ENCODE measurements at regions not wholly inside any gene's neighbourhood (a gene's known extent, or its start where the extent isn't known, plus 50 kb on each side); places are given as distances from the start of the nearest gene placed in this dataset.
A peak's percentile ranks its signal among the peaks of the same experiment; 100 is the strongest.

- TF ChIP-seq EZH2 (optimal IDR thresholded peaks at IDR 0.05; ENCODE audit: low read depth, low read length) (no peak), CTCF (IDR thresholded peaks at IDR 0.05; ENCODE audit: low read length) (no peak), EZH2phosphoT487 (IDR thresholded peaks at IDR 0.05; ENCODE audit: low read length) (no peak)
- Histone ChIP-seq H3K9me3 (replicated peaks; ENCODE audit: insufficient read depth, low read length) (no peaks in the 10 kb centered on the region), H3K27me3 (replicated peaks; ENCODE audit: insufficient read depth, low read length) (no peaks in the 10 kb centered on the region), H3K36me3 (replicated peaks; ENCODE audit: insufficient read depth, low read length) (no peaks in the 10 kb centered on the region), H3K27ac (ENCODE audit: low read length) (no peak overlapping the region), H3K4me1 (ENCODE audit: low read length) (no peaks in the 10 kb centered on the region), H3K4me2 (ENCODE audit: low read depth, low read length) (no peak overlapping the region), H4K20me1 (ENCODE audit: insufficient read depth, low read length) (no peaks in the 10 kb centered on the region), H3K9ac (ENCODE audit: low read length) (no peak overlapping the region), H3K4me3 (ENCODE audit: low read length) (no peak overlapping the region), H2AFZ (ENCODE audit: low read length) (no peak overlapping the region), H3F3A (ENCODE audit: insufficient read depth, low read length) (no peaks in the 10 kb centered on the region), H3K79me2 (ENCODE audit: low read length) (no peaks in the 10 kb centered on the region), H3K9me2 (replicated peaks; ENCODE audit: insufficient read depth, low read length) (no peaks in the 10 kb centered on the region)
- DNase-seq: no peak
Observed at GRCh38 chr1:208544053-208544452, 299.9 kb upstream of the PLXNA2 start.

GRCh38 chr1:208544794-208545193 lies 300.6 kb upstream of the PLXNA2 start:
- Histone ChIP-seq H3K27me3 (replicated peaks; ENCODE audit: insufficient read depth, low read length) (no peaks in the 10 kb centered on the region), H3K79me2 (ENCODE audit: low read length) (no peaks in the 10 kb centered on the region), H4K20me1 (ENCODE audit: insufficient read depth, low read length) (no peaks in the 10 kb centered on the region), H3K4me2 (ENCODE audit: low read depth, low read length) (no peak overlapping the region), H3K4me3 (ENCODE audit: low read length) (no peak overlapping the region), H3K36me3 (replicated peaks; ENCODE audit: insufficient read depth, low read length) (no peaks in the 10 kb centered on the region), H3K9ac (ENCODE audit: low read length) (no peak overlapping the region), H3K27ac (ENCODE audit: low read length) (no peak overlapping the region), H3F3A (ENCODE audit: insufficient read depth, low read length) (no peaks in the 10 kb centered on the region), H2AFZ (ENCODE audit: low read length) (no peak overlapping the region), H3K4me1 (ENCODE audit: low read length) (no peaks in the 10 kb centered on the region), H3K9me2 (replicated peaks; ENCODE audit: insufficient read depth, low read length) (no peaks in the 10 kb centered on the region), H3K9me3 (replicated peaks; ENCODE audit: insufficient read depth, low read length) (no peaks in the 10 kb centered on the region)
- no peak for DNase-seq
- no peak for TF ChIP-seq EZH2 (optimal IDR thresholded peaks at IDR 0.05; ENCODE audit: low read depth, low read length)
- no peak for TF ChIP-seq EZH2phosphoT487 (IDR thresholded peaks at IDR 0.05; ENCODE audit: low read length)
- TF ChIP-seq CTCF (IDR thresholded peaks at IDR 0.05; ENCODE audit: low read length): no peak

- H3K36me3 ChIP-seq (replicated peaks; ENCODE audit: insufficient read depth, low read length): no peaks in the 10 kb centered on the region
- no peak overlapping the region for H2AFZ ChIP-seq (ENCODE audit: low read length)
Observed at GRCh38 chr1:208551024-208551423, 306.8 kb upstream of the PLXNA2 start.

GRCh38 chr1:208551633-208552320 lies 307.6 kb upstream of the PLXNA2 start:
- no peaks in the 10 kb centered on the region for H3F3A ChIP-seq (ENCODE audit: insufficient read depth, low read length)
- H3K27ac ChIP-seq (ENCODE audit: low read length): no peak overlapping the region
- H3K9me2 ChIP-seq (replicated peaks; ENCODE audit: insufficient read depth, low read length): no peaks in the 10 kb centered on the region
- H3K27me3 ChIP-seq (replicated peaks; ENCODE audit: insufficient read depth, low read length): no peaks in the 10 kb centered on the region
- H3K9ac ChIP-seq (ENCODE audit: low read length): no peak overlapping the region
- H4K20me1 ChIP-seq (ENCODE audit: insufficient read depth, low read length): no peaks in the 10 kb centered on the region
- TF ChIP-seq CTCF (IDR thresholded peaks at IDR 0.05; ENCODE audit: low read length) (no peak), EZH2phosphoT487 (IDR thresholded peaks at IDR 0.05; ENCODE audit: low read length) (no peak)
- no peaks in the 10 kb centered on the region for H3K9me3 ChIP-seq (replicated peaks; ENCODE audit: insufficient read depth, low read length)
- H3K79me2 ChIP-seq (ENCODE audit: low read length): no peaks in the 10 kb centered on the region
- H3K36me3 ChIP-seq (replicated peaks; ENCODE audit: insufficient read depth, low read length): no peaks in the 10 kb centered on the region
- DNase-seq: no peak
- no peaks in the 10 kb centered on the region for H3K4me1 ChIP-seq (ENCODE audit: low read length)
- no peak overlapping the region for H3K4me2 ChIP-seq (ENCODE audit: low read depth, low read length)
- no peak overlapping the region for H3K4me3 ChIP-seq (ENCODE audit: low read length)
- H2AFZ ChIP-seq (ENCODE audit: low read length): 0 out of 2 replicates have a peak overlapping the region, but pooled peaks have one; percentile 3

More at GRCh38 chr1:208551024-208551423, 306.8 kb upstream of the PLXNA2 start:
- no peaks in the 10 kb centered on the region for H3K79me2 ChIP-seq (ENCODE audit: low read length)
- no peak overlapping the region for H3K9ac ChIP-seq (ENCODE audit: low read length)
- DNase-seq: no peak
- no peaks in the 10 kb centered on the region for H3F3A ChIP-seq (ENCODE audit: insufficient read depth, low read length)
- no peaks in the 10 kb centered on the region for H3K9me3 ChIP-seq (replicated peaks; ENCODE audit: insufficient read depth, low read length)
- H3K4me2 ChIP-seq (ENCODE audit: low read depth, low read length): no peak overlapping the region
- TF ChIP-seq EZH2 (optimal IDR thresholded peaks at IDR 0.05; ENCODE audit: low read depth, low read length): no peak
- no peaks in the 10 kb centered on the region for H3K9me2 ChIP-seq (replicated peaks; ENCODE audit: insufficient read depth, low read length)
- H4K20me1 ChIP-seq (ENCODE audit: insufficient read depth, low read length): no peaks in the 10 kb centered on the region
- no peaks in the 10 kb centered on the region for H3K4me1 ChIP-seq (ENCODE audit: low read length)
- no peaks in the 10 kb centered on the region for H3K27me3 ChIP-seq (replicated peaks; ENCODE audit: insufficient read depth, low read length)
- no peak overlapping the region for H3K27ac ChIP-seq (ENCODE audit: low read length)
- no peak overlapping the region for H3K4me3 ChIP-seq (ENCODE audit: low read length)

All from MM.1S (cell line).